ENCODE measurements at regions not wholly inside any gene's neighbourhood (a gene's known extent, or its start where the extent isn't known, plus 50 kb on each side); places are given as distances from the start of the nearest gene placed in this dataset.
A peak's percentile ranks its signal among the peaks of the same experiment; 100 is the strongest.

- no peaks in the 10 kb centered on the region for H3K27me3 ChIP-seq
- no peak overlapping the region for H3K4me2 ChIP-seq
These were observed 115.4 kb upstream of the TPM1 start for GRCh38 chr15:62927196-62927595.

DNA sequence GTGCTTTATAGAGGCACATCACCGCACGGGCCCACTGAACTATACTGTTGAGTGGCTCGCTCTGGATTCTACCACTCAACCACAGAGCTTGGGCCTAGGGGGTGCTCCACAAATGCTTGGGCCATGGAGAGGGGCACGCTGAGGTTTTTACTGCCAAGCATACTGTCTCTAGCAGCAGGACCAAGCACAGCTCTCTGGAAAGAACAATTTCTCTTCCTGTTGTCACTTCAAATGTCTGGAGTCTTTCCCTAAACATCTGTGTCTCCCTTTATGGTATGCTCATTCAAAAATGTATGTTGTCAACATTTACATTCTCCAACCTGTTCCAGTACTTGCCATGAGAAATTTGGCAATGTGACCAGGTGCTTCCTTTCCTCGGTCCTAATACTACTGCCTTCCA, 114.7 kb upstream of the TPM1 start:
- Histone ChIP-seq H3K4me2 (no peak overlapping the region), H3K9me3 (ENCODE audit: low read depth) (no peaks in the 10 kb centered on the region), H3K4me3 (no peak overlapping the region), H3K36me3 (replicated peaks; ENCODE audit: insufficient read depth, low read depth) (no peaks in the 10 kb centered on the region), H2AFZ (no peak overlapping the region), H3K27me3 (no peaks in the 10 kb centered on the region), H3K9me2 (replicated peaks; ENCODE audit: insufficient read depth) (no peaks in the 10 kb centered on the region), H3K27ac (no peak overlapping the region), H3K79me2 (no peaks in the 10 kb centered on the region), H4K20me1 (ENCODE audit: insufficient read depth, poor library complexity, severe bottlenecking) (no peaks in the 10 kb centered on the region), H3K4me1 (ENCODE audit: insufficient read depth) (no peaks in the 10 kb centered on the region)
- DNase-seq (ENCODE audit: low spot score): no peak
- TF ChIP-seq EZH2phosphoT487 (IDR thresholded peaks at IDR 0.05; ENCODE audit: low read depth, severe bottlenecking, unreplicated experiment): no peak
- TF ChIP-seq EZH2 (IDR thresholded peaks at IDR 0.05; ENCODE audit: borderline replicate concordance): no peak
- TF ChIP-seq, protein P1, sequence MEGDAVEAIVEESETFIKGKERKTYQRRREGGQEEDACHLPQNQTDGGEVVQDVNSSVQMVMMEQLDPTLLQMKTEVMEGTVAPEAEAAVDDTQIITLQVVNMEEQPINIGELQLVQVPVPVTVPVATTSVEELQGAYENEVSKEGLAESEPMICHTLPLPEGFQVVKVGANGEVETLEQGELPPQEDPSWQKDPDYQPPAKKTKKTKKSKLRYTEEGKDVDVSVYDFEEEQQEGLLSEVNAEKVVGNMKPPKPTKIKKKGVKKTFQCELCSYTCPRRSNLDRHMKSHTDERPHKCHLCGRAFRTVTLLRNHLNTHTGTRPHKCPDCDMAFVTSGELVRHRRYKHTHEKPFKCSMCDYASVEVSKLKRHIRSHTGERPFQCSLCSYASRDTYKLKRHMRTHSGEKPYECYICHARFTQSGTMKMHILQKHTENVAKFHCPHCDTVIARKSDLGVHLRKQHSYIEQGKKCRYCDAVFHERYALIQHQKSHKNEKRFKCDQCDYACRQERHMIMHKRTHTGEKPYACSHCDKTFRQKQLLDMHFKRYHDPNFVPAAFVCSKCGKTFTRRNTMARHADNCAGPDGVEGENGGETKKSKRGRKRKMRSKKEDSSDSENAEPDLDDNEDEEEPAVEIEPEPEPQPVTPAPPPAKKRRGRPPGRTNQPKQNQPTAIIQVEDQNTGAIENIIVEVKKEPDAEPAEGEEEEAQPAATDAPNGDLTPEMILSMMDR (IDR thresholded peaks at IDR 0.05; ENCODE audit: poor library complexity): no peak
- 83% methylated on average over 5 of the region's 5 CpGs for WGBS (ENCODE audit: low lambda C conversion rate, missing lambda C conversion rate)

More at GRCh38 chr15:62927196-62927595, 115.4 kb upstream of the TPM1 start:
- no peaks in the 10 kb centered on the region for H4K20me1 ChIP-seq (ENCODE audit: insufficient read depth, poor library complexity, severe bottlenecking)
- TF ChIP-seq EZH2 (IDR thresholded peaks at IDR 0.05; ENCODE audit: borderline replicate concordance) (no peak), EZH2phosphoT487 (IDR thresholded peaks at IDR 0.05; ENCODE audit: low read depth, severe bottlenecking, unreplicated experiment) (no peak)
- TF ChIP-seq, protein P1 (IDR thresholded peaks at IDR 0.05; ENCODE audit: poor library complexity): no peak
- H3K4me3 ChIP-seq: no peak overlapping the region
- no peaks in the 10 kb centered on the region for H3K36me3 ChIP-seq (replicated peaks; ENCODE audit: insufficient read depth, low read depth)
- no peaks in the 10 kb centered on the region for H3K4me1 ChIP-seq (ENCODE audit: insufficient read depth)
- no peaks in the 10 kb centered on the region for H3K9me2 ChIP-seq (replicated peaks; ENCODE audit: insufficient read depth)
- H3K27ac ChIP-seq: no peak overlapping the region
- no peaks in the 10 kb centered on the region for H3K9me3 ChIP-seq (ENCODE audit: low read depth)
- H3K79me2 ChIP-seq: no peaks in the 10 kb centered on the region
- no peak overlapping the region for H2AFZ ChIP-seq
- no peak for DNase-seq (ENCODE audit: low spot score)

- no peak overlapping the region for H3K4me2 ChIP-seq
- H3K4me1 ChIP-seq (ENCODE audit: insufficient read depth): no peaks in the 10 kb centered on the region
- H3K27me3 ChIP-seq: no peaks in the 10 kb centered on the region
- no peaks in the 10 kb centered on the region for H3K36me3 ChIP-seq (replicated peaks; ENCODE audit: insufficient read depth, low read depth)
- TF ChIP-seq EZH2 (IDR thresholded peaks at IDR 0.05; ENCODE audit: borderline replicate concordance): no peak
- TF ChIP-seq, protein P1 (IDR thresholded peaks at IDR 0.05; ENCODE audit: poor library complexity): peak; percentile 13
- no peak overlapping the region for H3K4me3 ChIP-seq
- H3K27ac ChIP-seq: peak overlapping the region; percentile 23
- WGBS (ENCODE audit: low lambda C conversion rate, missing lambda C conversion rate): 44% methylated on average over 12 of the region's 12 CpGs
- H4K20me1 ChIP-seq (ENCODE audit: insufficient read depth, poor library complexity, severe bottlenecking): no peaks in the 10 kb centered on the region
- peak; percentile 37 for DNase-seq (ENCODE audit: low spot score)
- H2AFZ ChIP-seq: no peak overlapping the region
- H3K79me2 ChIP-seq: no peaks in the 10 kb centered on the region
- H3K9me3 ChIP-seq (ENCODE audit: low read depth): no peaks in the 10 kb centered on the region
- no peaks in the 10 kb centered on the region for H3K9me2 ChIP-seq (replicated peaks; ENCODE audit: insufficient read depth)
These were observed 114.1 kb upstream of the TPM1 start for GRCh38 chr15:62928242-62928999.

DNA sequence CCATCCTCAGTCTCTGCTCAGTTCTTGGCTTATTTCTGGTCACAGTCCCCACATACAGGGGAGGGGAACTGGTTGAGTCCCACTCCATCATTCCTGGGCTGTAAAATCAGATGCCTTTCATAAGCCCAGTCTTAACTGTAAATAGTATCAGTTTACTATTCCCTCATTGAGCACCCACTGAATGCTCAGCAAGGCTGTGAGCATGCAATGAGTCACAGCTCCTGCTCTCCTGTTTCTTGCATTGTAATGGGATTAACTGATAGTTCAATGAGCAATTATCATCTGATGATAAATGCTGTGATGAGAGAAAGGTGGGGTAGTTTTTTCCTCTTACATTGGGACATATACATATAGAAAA, 113.6 kb upstream of the TPM1 start:
- Histone ChIP-seq H3K4me2 (no peak overlapping the region), H3K27me3 (no peaks in the 10 kb centered on the region), H4K20me1 (ENCODE audit: insufficient read depth, poor library complexity, severe bottlenecking) (no peaks in the 10 kb centered on the region), H3K9me3 (ENCODE audit: low read depth) (no peaks in the 10 kb centered on the region), H2AFZ (no peak overlapping the region), H3K79me2 (no peaks in the 10 kb centered on the region), H3K4me1 (ENCODE audit: insufficient read depth) (no peaks in the 10 kb centered on the region), H3K27ac (peak overlapping the region; percentile 23), H3K4me3 (no peak overlapping the region), H3K9me2 (replicated peaks; ENCODE audit: insufficient read depth) (no peaks in the 10 kb centered on the region), H3K36me3 (replicated peaks; ENCODE audit: insufficient read depth, low read depth) (no peaks in the 10 kb centered on the region)
- TF ChIP-seq EZH2phosphoT487 (IDR thresholded peaks at IDR 0.05; ENCODE audit: low read depth, severe bottlenecking, unreplicated experiment) (no peak), EZH2 (IDR thresholded peaks at IDR 0.05; ENCODE audit: borderline replicate concordance) (no peak)
- TF ChIP-seq, protein P1 (IDR thresholded peaks at IDR 0.05; ENCODE audit: poor library complexity): no peak
- DNase-seq (ENCODE audit: low spot score): no peak
